Parathyroid adenoma (tissue), 2 donors: ENCODE measurements at regions not wholly inside any gene's neighbourhood (a gene's known extent, or its start where the extent isn't known, plus 50 kb on each side); places are given as distances from the start of the nearest gene placed in this dataset.

Experiments
- H2AFZ ChIP-seq: fragments of 300-600 bp; sonication (generic); one replicate; pipeline ENCODE4 v1.7.0; 2017; ENCODE audit warnings: antibody characterized with exemption, mild to moderate bottlenecking
- H3K27ac ChIP-seq: fragments of 300-600 bp; sonication (generic); one replicate; pipeline ENCODE4 v1.7.0; 2017
- H3K27me3 ChIP-seq: fragments of 300-600 bp; sonication (generic); one replicate; pipeline ENCODE4 v1.7.0; 2017; ENCODE audit warnings: low read length; ENCODE audit not compliant: control insufficient read depth, insufficient read depth
- H3K36me3 ChIP-seq: fragments of 300-600 bp; sonication (generic); one replicate; pipeline ENCODE4 v1.7.0; 2017; ENCODE audit warnings: low read length; ENCODE audit not compliant: control insufficient read depth, insufficient read depth
- H3K4me1 ChIP-seq: fragments of 300-600 bp; sonication (generic); one replicate; pipeline ENCODE4 v1.7.0; 2017; ENCODE audit warnings: control low read depth
- H3K4me2 ChIP-seq: fragments of 300-600 bp; sonication (generic); one replicate; pipeline ENCODE4 v1.7.0; 2017; ENCODE audit warnings: low read length
- H3K4me3 ChIP-seq: fragments of 300-600 bp; sonication (generic); one replicate; pipeline ENCODE4 v1.7.0; 2017; ENCODE audit warnings: low read depth, low read length
- H3K79me2 ChIP-seq: fragments of 300-600 bp; sonication (generic); one replicate; pipeline ENCODE4 v1.7.0; 2017; ENCODE audit warnings: control low read depth
- H3K9ac ChIP-seq: fragments of 300-600 bp; sonication (generic); one replicate; pipeline ENCODE4 v1.7.0; 2017; ENCODE audit warnings: mild to moderate bottlenecking
- H3K9me3 ChIP-seq: fragments of 300-600 bp; sonication (generic); one replicate; pipeline ENCODE4 v1.7.0; 2017; ENCODE audit warnings: low read length; ENCODE audit not compliant: control insufficient read depth
- CTCF ChIP-seq: fragments of 300-600 bp; sonication (generic); IDR thresholded peaks from one replicate; pipeline ENCODE4 v1.7.0; 2017; ENCODE audit warnings: antibody characterized with exemption, mild to moderate bottlenecking
- donor health status: primary hyperparathyroidism.

DNA sequence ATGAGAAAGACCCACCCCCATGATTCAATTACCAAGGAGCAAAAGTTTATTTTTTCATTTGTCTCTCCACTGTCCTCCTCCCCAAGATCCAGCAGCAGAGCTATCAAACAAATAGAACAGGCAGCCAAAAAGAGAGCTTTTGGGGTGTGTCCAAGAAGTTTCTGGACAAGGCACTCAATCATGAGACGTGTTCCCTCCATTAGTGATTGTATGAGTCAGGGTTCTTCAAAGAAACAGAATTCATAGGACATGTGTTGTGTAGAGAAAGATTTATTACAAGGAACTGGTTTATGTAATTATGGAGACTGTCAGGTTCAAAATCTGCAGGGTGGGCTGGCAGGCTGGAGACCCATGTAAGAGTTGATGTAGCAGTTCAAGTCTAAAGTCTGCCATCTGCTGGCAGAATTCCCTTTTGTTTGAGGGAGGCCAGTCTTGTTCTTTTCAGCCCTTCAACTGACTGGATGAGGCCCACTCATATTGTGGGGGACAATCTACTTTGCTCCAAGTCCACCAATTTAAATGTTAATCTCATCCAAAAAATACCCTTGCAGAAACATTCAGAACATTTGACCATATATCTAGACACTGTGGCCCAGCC, 248.1 kb upstream of the OPRM1 start:
- no peaks in the 10 kb centered on the region for H3K36me3 ChIP-seq
- no peaks in the 10 kb centered on the region for H3K27me3 ChIP-seq
- no peak overlapping the region for H3K27ac ChIP-seq
- H3K9me3 ChIP-seq: no peaks in the 10 kb centered on the region
- H3K9ac ChIP-seq: no peak overlapping the region
- H3K4me3 ChIP-seq: no peak overlapping the region
- TF ChIP-seq CTCF: no peak
- H3K4me2 ChIP-seq: no peak overlapping the region
- H3K79me2 ChIP-seq: no peaks in the 10 kb centered on the region
- no peak overlapping the region for H2AFZ ChIP-seq
- no peaks in the 10 kb centered on the region for H3K4me1 ChIP-seq

DNA sequence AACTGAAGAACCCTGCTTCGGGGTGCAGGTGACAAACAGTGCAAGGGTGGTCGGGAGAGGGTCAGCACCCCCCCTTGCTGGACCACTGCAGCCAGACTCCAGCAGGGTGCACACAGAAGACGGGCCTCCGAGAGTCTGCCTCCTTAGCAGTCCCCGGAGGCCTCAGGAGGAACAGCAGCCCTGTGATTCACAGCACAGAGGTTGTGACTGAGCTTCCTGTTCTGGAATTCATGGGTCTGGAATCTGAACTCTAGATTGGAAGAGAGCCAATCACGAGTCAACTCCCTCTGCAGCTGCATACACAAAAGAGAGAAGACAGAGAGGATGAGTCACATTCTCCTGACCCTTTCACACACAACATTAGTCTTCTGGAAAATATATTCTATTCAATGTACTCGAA, 249.0 kb upstream of the OPRM1 start:
- H3K36me3 ChIP-seq: no peaks in the 10 kb centered on the region
- no peak overlapping the region for H3K4me2 ChIP-seq
- no peaks in the 10 kb centered on the region for H3K79me2 ChIP-seq
- no peak overlapping the region for H2AFZ ChIP-seq
- no peaks in the 10 kb centered on the region for H3K9me3 ChIP-seq
- no peak overlapping the region for H3K27ac ChIP-seq
- no peaks in the 10 kb centered on the region for H3K4me1 ChIP-seq
- H3K9ac ChIP-seq: no peak overlapping the region
- no peak for TF ChIP-seq CTCF
- no peak overlapping the region for H3K4me3 ChIP-seq
- H3K27me3 ChIP-seq: no peaks in the 10 kb centered on the region

DNA sequence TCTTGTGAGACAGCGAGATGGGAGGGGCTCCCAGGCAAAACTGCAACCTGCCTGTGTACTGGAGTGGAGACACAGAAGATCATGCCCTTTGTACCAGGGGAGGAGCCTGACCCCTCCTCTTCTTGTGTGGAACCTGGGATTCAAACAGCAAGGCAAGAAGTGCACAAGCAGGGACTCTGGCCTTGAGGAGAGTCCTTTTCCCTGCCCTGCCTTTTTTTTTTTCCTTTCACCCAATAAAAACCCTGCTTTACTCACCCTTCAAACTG, 251.8 kb upstream of the OPRM1 start:
- no peaks in the 10 kb centered on the region for H3K79me2 ChIP-seq
- no peak overlapping the region for H3K27ac ChIP-seq
- no peak overlapping the region for H2AFZ ChIP-seq
- no peak overlapping the region for H3K4me3 ChIP-seq
- no peak overlapping the region for H3K4me2 ChIP-seq
- no peak for TF ChIP-seq CTCF
- no peaks in the 10 kb centered on the region for H3K36me3 ChIP-seq
- no peaks in the 10 kb centered on the region for H3K9me3 ChIP-seq
- H3K9ac ChIP-seq: no peak overlapping the region
- H3K4me1 ChIP-seq: no peaks in the 10 kb centered on the region
- H3K27me3 ChIP-seq: no peaks in the 10 kb centered on the region

GRCh38 chr6:153781306-153781705, 257.7 kb upstream of the OPRM1 start:
- no peak overlapping the region for H3K4me3 ChIP-seq
- H3K79me2 ChIP-seq: no peaks in the 10 kb centered on the region
- H3K9ac ChIP-seq: no peak overlapping the region
- no peak overlapping the region for H3K4me2 ChIP-seq
- H3K9me3 ChIP-seq: no peaks in the 10 kb centered on the region
- no peaks in the 10 kb centered on the region for H3K27me3 ChIP-seq
- no peak for TF ChIP-seq CTCF
- H3K36me3 ChIP-seq: no peaks in the 10 kb centered on the region
- H3K27ac ChIP-seq: no peak overlapping the region
- no peaks in the 10 kb centered on the region for H3K4me1 ChIP-seq
- no peak overlapping the region for H2AFZ ChIP-seq

DNA sequence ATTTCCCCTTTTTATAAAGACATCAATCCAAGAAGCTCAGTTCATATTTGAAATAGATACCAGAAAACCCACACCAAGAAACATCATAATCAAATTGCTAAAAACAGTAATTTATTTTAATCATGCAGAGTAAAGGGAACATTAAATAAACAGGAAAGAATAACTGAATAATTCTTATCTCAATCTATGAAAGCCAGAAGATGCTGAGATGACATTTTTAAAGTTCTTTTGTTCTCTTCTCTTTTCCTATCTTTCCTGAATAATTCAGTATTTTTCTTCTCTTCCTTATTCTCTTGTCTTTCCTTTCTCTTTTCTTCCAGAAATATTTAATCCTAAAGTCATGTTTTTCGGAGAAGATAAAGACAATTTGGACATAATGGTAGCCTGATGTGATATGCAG, 259.0 kb upstream of the OPRM1 start:
- no peak overlapping the region for H2AFZ ChIP-seq
- H3K27me3 ChIP-seq: no peaks in the 10 kb centered on the region
- no peak overlapping the region for H3K9ac ChIP-seq
- no peaks in the 10 kb centered on the region for H3K9me3 ChIP-seq
- no peak overlapping the region for H3K4me2 ChIP-seq
- no peaks in the 10 kb centered on the region for H3K36me3 ChIP-seq
- H3K4me3 ChIP-seq: no peak overlapping the region
- H3K27ac ChIP-seq: no peak overlapping the region
- TF ChIP-seq CTCF: no peak
- no peaks in the 10 kb centered on the region for H3K79me2 ChIP-seq
- H3K4me1 ChIP-seq: no peaks in the 10 kb centered on the region
